ENCODE measurements at regions not wholly inside any gene's neighbourhood (a gene's known extent, or its start where the extent isn't known, plus 50 kb on each side); places are given as distances from the start of the nearest gene placed in this dataset.
"Not testable (repeated sequence)": the region's sequence is repeated elsewhere in the genome, so short reads cannot be mapped to it uniquely, and the experiment has no call there.

GRCh38 chr6:144488590-144488989 is 203.5 kb downstream of the UTRN start:
- H3K4me3 ChIP-seq (ENCODE audit: low read depth, low read length): no peak overlapping the region
- no peak for TF ChIP-seq CTCF (IDR thresholded peaks at IDR 0.05; ENCODE audit: low read depth, low read length)

GRCh38 chr6:144493035-144493910 is 208.1 kb downstream of the UTRN start:
- no peak overlapping the region for H3K4me3 ChIP-seq (ENCODE audit: low read depth, low read length)
- no peak for TF ChIP-seq CTCF (IDR thresholded peaks at IDR 0.05; ENCODE audit: low read depth, low read length)

GRCh38 chr6:144495076-144495475 is 209.9 kb downstream of the UTRN start:
- H3K4me3 ChIP-seq (ENCODE audit: low read depth, low read length): not testable (repeated sequence)

- no peak for TF ChIP-seq CTCF (IDR thresholded peaks at IDR 0.05; ENCODE audit: low read depth, low read length)
- no peak overlapping the region for H3K4me3 ChIP-seq (ENCODE audit: low read depth, low read length)
These were observed 212.5 kb downstream of the UTRN start for GRCh38 chr6:144497650-144498049.

GRCh38 chr6:144500892-144501291 is 215.8 kb downstream of the UTRN start:
- no peak overlapping the region for H3K4me3 ChIP-seq (ENCODE audit: low read depth, low read length)

GRCh38 chr6:144505214-144505613 is 220.1 kb downstream of the UTRN start:
- H3K4me3 ChIP-seq (ENCODE audit: low read depth, low read length): not testable (repeated sequence)

More at GRCh38 chr6:144500892-144501291, 215.8 kb downstream of the UTRN start:
- TF ChIP-seq CTCF (IDR thresholded peaks at IDR 0.05; ENCODE audit: low read depth, low read length): no peak

- H3K4me3 ChIP-seq (ENCODE audit: low read depth, low read length): not testable (repeated sequence)
These were observed 220.9 kb downstream of the UTRN start for GRCh38 chr6:144506051-144506450.

GRCh38 chr6:144507772-144508312 is 222.7 kb downstream of the UTRN start:
- H3K4me3 ChIP-seq (ENCODE audit: low read depth, low read length): not testable (repeated sequence)

- H3K4me3 ChIP-seq (ENCODE audit: low read depth, low read length): no peak overlapping the region
- no peak for TF ChIP-seq CTCF (IDR thresholded peaks at IDR 0.05; ENCODE audit: low read depth, low read length)
These were observed 225.7 kb downstream of the UTRN start for GRCh38 chr6:144510859-144511258.

Data from WI38 (cell line).